ENCODE measurements at regions not wholly inside any gene's neighbourhood (a gene's known extent, or its start where the extent isn't known, plus 50 kb on each side); places are given as distances from the start of the nearest gene placed in this dataset.

DNA sequence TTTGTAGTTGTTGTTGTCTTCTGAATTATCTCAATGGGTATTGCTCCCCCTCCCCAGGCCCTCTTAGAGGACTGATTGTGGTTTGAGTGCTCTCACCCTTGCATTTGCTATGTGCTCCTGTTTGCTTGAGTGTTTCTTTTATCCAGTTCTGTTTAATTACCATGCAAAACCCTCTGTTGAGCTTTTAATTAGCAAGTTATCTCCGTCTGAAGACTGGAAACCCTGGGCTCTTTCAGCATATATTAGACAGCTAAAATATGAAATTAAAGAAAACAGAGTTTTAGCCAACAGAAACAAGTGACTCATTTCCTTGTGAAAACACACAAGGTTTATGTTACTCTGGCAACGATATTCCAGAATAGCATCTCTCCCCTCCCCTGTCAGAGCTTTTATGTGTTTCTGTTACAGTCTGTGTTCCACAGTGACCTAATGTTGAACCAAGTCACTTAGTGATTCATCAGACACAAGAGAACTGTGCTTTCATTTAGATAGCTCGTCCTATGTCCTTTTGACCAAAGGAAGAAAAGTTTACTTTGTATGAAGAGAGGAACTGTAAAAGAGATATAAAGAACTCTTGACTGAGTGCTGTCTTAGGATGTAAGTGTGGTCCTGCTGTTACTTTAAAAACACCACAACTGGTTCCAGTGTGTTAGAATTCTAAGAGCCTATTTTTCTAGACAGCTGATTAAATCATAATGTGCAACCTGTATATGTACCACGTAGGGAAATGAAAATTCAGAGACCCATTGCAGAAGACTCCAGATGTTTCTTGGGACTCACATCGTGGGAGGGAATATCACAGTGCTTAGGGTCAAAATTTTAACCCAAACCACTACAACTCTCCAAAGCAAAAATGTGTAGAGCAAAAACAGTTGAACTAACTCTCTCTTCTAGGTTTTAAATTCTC is 172.8 kb upstream of the RBMS1 start:
- intact Hi-C loops (cut with DNase I): no loop called here
- DNase-seq: no peak

DNA sequence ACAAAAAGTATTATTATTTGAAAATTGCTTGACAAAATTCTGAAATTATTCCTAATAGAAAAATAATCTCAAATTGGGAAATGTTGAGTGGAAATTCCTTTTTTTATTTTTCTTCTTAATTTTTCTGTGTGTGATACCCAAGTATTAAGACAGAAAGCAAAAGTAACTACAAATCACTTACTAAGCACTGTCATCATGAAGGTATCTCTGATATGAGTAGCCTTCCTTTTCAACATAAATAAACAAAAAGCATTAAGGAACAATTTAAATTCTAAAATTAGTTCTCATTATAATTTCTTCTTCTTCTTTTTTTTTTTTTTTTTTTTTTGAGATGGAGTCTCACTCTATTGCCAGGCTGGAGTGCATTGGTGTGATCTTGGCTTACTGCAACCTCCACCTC is 174.2 kb upstream of the RBMS1 start:
- DNase-seq: no peak
- intact Hi-C loops (cut with DNase I): no loop called here

GRCh38 chr2:160670618-160671017 is 177.0 kb upstream of the RBMS1 start:
- intact Hi-C loops (cut with DNase I): no loop called here
- no peak for DNase-seq

- intact Hi-C loops (cut with DNase I): no loop called here
- no peak for DNase-seq
These were observed 178.6 kb upstream of the RBMS1 start for GRCh38 chr2:160672211-160672610.

- intact Hi-C loops (cut with DNase I): no loop called here
These were observed 180.6 kb upstream of the RBMS1 start for GRCh38 chr2:160674146-160674750.

GRCh38 chr2:160679686-160680085 is 186.1 kb upstream of the RBMS1 start:
- no peak for DNase-seq

More at GRCh38 chr2:160674146-160674750, 180.6 kb upstream of the RBMS1 start:
- no peak for DNase-seq

DNA sequence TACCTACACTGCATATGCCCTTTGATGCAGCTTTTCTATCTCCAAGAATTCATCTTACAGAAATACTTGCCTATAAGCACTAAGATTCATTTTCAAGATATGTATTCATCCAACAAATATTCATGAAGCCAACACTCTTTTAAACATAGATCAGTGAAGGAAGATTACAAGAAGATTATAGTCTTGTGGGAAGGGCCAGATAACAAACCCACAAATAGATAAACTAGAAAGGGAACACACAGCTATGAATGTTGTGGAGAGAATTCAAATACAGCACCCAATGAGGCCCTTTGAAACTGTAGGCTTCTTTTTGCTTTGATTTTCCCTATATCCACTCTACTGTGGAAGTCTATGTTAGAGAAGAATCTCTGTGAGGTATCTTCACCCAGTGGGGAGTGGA is 186.7 kb upstream of the RBMS1 start:
- intact Hi-C loops (cut with DNase I): no loop called here
- no peak for DNase-seq

More at GRCh38 chr2:160679686-160680085, 186.1 kb upstream of the RBMS1 start:
- intact Hi-C loops (cut with DNase I): no loop called here

GRCh38 chr2:160680974-160681373 is 187.4 kb upstream of the RBMS1 start:
- intact Hi-C loops (cut with DNase I): no loop called here

DNA sequence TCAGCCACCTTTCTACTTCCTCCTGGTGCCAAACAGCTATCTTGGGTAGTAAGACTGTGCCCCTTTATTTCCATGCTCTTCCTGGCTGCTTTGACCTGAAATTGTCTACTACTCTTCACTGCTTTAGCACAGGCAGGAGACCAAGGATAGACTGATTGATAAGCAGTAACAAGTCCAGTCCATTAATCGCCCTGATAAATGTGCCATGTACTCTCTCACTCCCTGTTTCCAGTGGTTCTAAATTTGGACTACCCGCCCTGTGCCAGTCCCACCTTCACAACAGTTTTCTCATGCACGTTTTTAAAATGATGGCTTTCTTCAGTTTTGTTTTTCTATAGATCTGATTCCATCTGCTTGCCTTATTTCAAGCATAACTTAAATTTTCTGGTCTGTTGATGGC is 189.6 kb upstream of the RBMS1 start:
- intact Hi-C loops (cut with DNase I): no loop called here
- no peak for DNase-seq

More at GRCh38 chr2:160680974-160681373, 187.4 kb upstream of the RBMS1 start:
- no peak for DNase-seq

DNA sequence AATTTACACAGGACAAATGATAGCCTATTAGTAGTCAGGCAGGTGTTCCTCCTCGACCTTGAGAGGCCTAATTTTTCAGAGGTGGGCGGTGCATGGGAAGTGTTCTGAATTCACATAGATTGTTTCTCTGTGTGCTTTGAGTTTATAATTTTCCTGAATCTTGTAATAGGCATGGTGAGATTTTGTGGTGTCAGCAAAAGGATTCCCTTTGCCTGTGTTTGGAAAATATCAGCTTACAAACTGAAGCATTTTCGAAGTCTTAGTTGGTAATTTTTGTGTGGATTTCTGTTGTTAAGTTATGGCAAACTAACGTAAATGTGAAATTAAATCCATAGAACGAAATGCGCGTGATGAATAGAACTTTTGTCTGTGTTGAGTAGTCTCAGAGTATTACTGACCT is 194.0 kb upstream of the RBMS1 start:
- intact Hi-C loops (cut with DNase I): no loop called here
- no peak for DNase-seq

- DNase-seq: no peak
- intact Hi-C loops (cut with DNase I): no loop called here
These were observed 195.8 kb upstream of the RBMS1 start for GRCh38 chr2:160689441-160689840.

GRCh38 chr2:160694221-160694620 is 200.6 kb upstream of the RBMS1 start:
- intact Hi-C loops (cut with DNase I): no loop called here
- DNase-seq: no peak

DNA sequence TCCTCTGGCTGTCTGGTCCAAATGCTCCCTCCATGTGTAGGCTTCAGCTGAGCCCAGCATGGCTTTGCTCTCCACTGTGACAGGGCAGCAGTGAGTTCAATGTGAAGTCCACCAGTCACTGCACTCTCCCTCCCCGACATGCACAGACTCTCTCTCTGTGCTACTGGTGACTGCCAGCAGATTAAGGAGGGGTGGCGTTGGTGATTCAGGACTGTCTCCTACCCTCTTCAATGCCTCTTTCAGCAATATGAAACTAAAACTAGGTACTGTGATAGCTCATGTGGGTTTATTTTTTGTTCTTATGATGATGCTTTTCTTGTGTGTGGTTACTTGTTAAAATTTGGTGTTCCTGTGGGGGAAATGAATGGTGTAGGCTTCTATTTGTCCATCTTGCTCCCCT is 201.0 kb upstream of the RBMS1 start:
- no peak for DNase-seq
- intact Hi-C loops (cut with DNase I): no loop called here

DNA sequence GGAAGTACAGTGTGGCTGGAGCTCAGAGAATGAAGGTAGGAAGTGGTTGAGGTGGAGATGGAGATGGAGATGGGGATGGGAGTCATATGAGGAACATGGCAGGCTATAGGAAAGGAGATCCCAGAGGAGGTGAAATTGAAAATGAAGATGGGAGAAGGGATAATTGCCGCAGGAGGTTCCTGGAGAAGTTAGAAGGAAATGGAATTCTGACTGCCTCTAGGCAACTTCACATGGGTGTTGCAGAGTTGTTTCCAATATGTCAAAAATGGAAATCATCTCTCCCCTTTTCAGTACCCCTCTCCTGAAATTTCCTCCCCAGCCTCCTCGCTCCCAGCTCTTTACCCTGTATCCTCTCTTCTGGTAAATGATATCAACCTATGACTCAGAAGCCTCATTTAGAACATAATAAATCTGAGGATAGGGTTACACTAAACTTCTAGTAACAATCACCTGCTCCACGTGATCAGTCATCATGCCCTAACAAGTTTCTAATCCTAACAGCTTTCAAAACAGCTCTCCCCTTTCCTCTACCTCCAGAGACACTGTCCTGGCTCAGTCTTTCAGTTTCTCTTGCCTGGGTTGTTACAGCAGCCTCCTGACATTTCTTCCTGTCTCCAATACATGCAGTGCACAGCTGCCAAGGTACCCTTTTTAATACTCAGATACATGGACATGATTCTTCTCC is 201.9 kb upstream of the RBMS1 start:
- intact Hi-C loops (cut with DNase I): no loop called here
- no peak for DNase-seq

- intact Hi-C loops (cut with DNase I): no loop called here
These were observed 202.5 kb upstream of the RBMS1 start for GRCh38 chr2:160696087-160696452.

GRCh38 chr2:160697817-160698216 is 204.2 kb upstream of the RBMS1 start:
- intact Hi-C loops (cut with DNase I): no loop called here
- no peak for DNase-seq

More at GRCh38 chr2:160696087-160696452, 202.5 kb upstream of the RBMS1 start:
- DNase-seq: no peak

DNA sequence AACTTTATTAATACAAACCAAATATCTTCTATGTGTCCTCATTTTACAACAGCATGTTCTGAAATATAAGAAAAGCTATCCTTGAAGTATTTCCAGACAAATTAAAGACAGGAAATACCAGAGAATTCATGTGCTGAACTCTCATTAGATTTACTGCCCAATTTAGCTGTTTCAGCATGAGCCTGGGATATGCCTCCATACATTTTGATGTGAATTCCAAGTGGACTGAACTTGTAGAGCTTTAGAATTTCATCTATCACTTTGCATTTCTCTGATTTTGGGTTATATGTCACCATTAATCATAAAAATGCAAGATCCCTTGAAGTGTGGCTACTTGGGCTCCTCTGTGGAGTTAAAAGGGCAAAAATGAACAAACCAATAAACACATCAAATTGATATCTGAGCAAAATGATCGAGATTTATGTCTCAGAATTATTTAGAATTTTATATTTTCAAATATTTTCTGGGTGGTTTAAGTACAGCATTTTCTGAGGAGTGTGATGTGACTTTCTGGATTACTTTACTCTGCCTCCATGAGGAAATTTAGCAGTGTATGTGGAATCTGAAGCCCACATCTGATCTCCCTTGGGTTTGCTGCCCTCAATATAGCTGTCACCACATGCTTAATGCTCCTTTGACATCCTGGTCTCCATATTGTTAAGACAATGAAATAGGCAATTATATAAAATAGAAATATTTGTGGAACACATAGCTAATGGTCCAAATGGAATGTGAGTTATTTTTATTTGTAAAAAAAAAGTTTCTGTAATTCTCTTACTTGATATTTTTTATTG is 206.6 kb upstream of the RBMS1 start:
- DNase-seq: no peak
- intact Hi-C loops (cut with DNase I): no loop called here

DNA sequence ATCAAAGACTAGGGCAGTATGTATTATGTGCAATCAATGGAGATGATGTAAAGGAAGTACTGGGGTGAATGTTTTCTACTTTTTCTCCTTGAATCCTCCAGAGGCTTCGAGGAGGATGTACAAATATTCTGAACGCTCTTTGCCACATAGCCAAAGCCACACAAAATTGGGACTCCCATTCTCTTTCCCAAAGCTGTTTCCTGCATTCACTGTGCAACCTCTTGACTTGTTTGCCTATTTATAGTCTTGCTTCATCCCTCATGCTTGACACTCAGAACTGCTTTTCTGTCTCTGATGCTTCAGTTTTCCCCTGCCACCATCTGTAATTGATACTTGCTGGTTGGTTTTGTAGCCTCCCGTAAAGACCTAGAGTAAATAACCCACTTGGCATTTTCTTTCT is 208.2 kb upstream of the RBMS1 start:
- intact Hi-C loops (cut with DNase I): no loop called here
- no peak for DNase-seq

- intact Hi-C loops (cut with DNase I): no loop called here
These were observed 209.1 kb upstream of the RBMS1 start for GRCh38 chr2:160702754-160703153.

More at GRCh38 chr2:160702754-160703153, 209.1 kb upstream of the RBMS1 start:
- no peak for DNase-seq

All from posterior cingulate gyrus (tissue), 11 donors.